Uterus (tissue), 2 donors: ENCODE measurements at regions not wholly inside any gene's neighbourhood (a gene's known extent, or its start where the extent isn't known, plus 50 kb on each side); places are given as distances from the start of the nearest gene placed in this dataset.

Experiments
- CTCF ChIP-seq, 4 experiments: fragments of 200-600 bp in 2 of 4; fragments of 450-650 bp in 2 of 4; sonication (generic) in 2 of 4; IDR thresholded peaks; one replicate each; pipeline ENCODE4 v1.5.1; 2016 to 2019; ENCODE audit warnings: antibody characterized with exemption in 4 of 4, mild to moderate bottlenecking in 2 of 4, moderate library complexity in 1 of 4
- POLR2A ChIP-seq, 2 donors: fragments of 450-650 bp; IDR thresholded peaks; one replicate each; pipeline ENCODE4 v1.6.1; 2016; ENCODE audit warnings: antibody characterized with exemption in 2 of 2, mild to moderate bottlenecking in 1 of 2, moderate library complexity in 1 of 2

- TF ChIP-seq CTCF (IDR thresholded peaks at IDR 0.05) = no peak
- TF ChIP-seq POLR2A (IDR thresholded peaks at IDR 0.05) = no peak
These were observed 255.9 kb downstream of the SOX9 start for GRCh38 chr17:72376526-72377345.
